Hepatocyte (in vitro differentiated cells): ENCODE measurements at regions not wholly inside any gene's neighbourhood (a gene's known extent, or its start where the extent isn't known, plus 50 kb on each side); places are given as distances from the start of the nearest gene placed in this dataset.

Experiments used
- DNase-seq: peaks from one replicate; pipeline ENCODE4 v3.0.0-alpha.2; 2016; ENCODE audit warnings: low spot score
- H2AFZ ChIP-seq: fragments of 200-600 bp; sonication (generic); 2 replicates; pipeline ENCODE4 v1.6.0; 2016; ENCODE audit warnings: antibody characterized with exemption, mild to moderate bottlenecking
- H3K27ac ChIP-seq: fragments of 200-600 bp; sonication (generic); 2 replicates; pipeline ENCODE4 v1.5.1; 2016; ENCODE audit warnings: mild to moderate bottlenecking
- H3K27me3 ChIP-seq: fragments of 200-600 bp; sonication (generic); 2 replicates; pipeline ENCODE4 v1.6.1; 2016
- H3K36me3 ChIP-seq: fragments of 200-600 bp; sonication (generic); replicated peaks from 2 replicates; pipeline ENCODE4 v1.5.1; 2016; ENCODE audit warnings: low read depth; ENCODE audit not compliant: insufficient read depth
- H3K4me1 ChIP-seq: fragments of 200-600 bp; sonication (generic); 2 replicates; pipeline ENCODE4 v1.5.1; 2016; ENCODE audit warnings: mild to moderate bottlenecking, moderate library complexity; ENCODE audit not compliant: insufficient read depth
- H3K4me2 ChIP-seq: fragments of 200-600 bp; sonication (generic); 2 replicates; pipeline ENCODE4 v1.6.0; 2016
- H3K4me3 ChIP-seq: fragments of 200-600 bp; sonication (generic); 2 replicates; pipeline ENCODE4 v1.5.1; 2016; ENCODE audit warnings: mild to moderate bottlenecking
- H3K79me2 ChIP-seq: fragments of 200-600 bp; sonication (generic); 2 replicates; pipeline ENCODE4 v1.6.0; 2017; ENCODE audit warnings: mild to moderate bottlenecking
- H3K9me2 ChIP-seq: fragments of 200-600 bp; sonication (generic); replicated peaks from 2 replicates; pipeline ENCODE4 v1.6.0; 2017; ENCODE audit warnings: mild to moderate bottlenecking; ENCODE audit not compliant: insufficient read depth
- H3K9me3 ChIP-seq: fragments of 200-600 bp; sonication (generic); 2 replicates; pipeline ENCODE4 v1.5.1; 2016; ENCODE audit warnings: low read depth, mild to moderate bottlenecking
- H4K20me1 ChIP-seq: fragments of 200-600 bp; sonication (generic); 2 replicates; pipeline ENCODE4 v1.6.0; 2016; ENCODE audit warnings: mild to moderate bottlenecking; ENCODE audit not compliant: insufficient read depth, poor library complexity, severe bottlenecking
- CTCF ChIP-seq: fragments of 200-600 bp; sonication (generic); IDR thresholded peaks from 2 replicates; pipeline ENCODE4 v1.5.1; 2016; ENCODE audit warnings: antibody characterized with exemption, mild to moderate bottlenecking; ENCODE audit not compliant: poor library complexity
- EZH2 ChIP-seq: fragments of 200-600 bp; sonication (generic); IDR thresholded peaks from 2 replicates; pipeline ENCODE4 v1.6.1; 2016; ENCODE audit warnings: antibody characterized with exemption, mild to moderate bottlenecking, borderline replicate concordance
- EZH2phosphoT487 ChIP-seq: fragments of 200-600 bp; sonication (generic); IDR thresholded peaks from one replicate; pipeline ENCODE4 v1.6.1; 2018; ENCODE audit warnings: antibody characterized with exemption, mild to moderate bottlenecking, low read depth, moderate library complexity; ENCODE audit not compliant: unreplicated experiment, severe bottlenecking
- WGBS: methylation state at CpG from one replicate; pipeline ENCODE4 v1.1.6; 2016; ENCODE audit warnings: low lambda C conversion rate; ENCODE audit errors: missing lambda C conversion rate; 5-methylcytosine and 5-hydroxymethylcytosine counted together

GRCh38 chr11:87739766-87740165, 435.5 kb downstream of the RAB38 start:
- Histone ChIP-seq H3K9me2 (no peaks in the 10 kb centered on the region), H3K27ac (no peak overlapping the region), H3K4me1 (no peaks in the 10 kb centered on the region), H3K9me3 (no peaks in the 10 kb centered on the region), H3K79me2 (no peaks in the 10 kb centered on the region), H3K36me3 (no peaks in the 10 kb centered on the region), H2AFZ (no peak overlapping the region), H4K20me1 (no peaks in the 10 kb centered on the region), H3K4me3 (no peak overlapping the region), H3K27me3 (no peaks in the 10 kb centered on the region), H3K4me2 (no peak overlapping the region)
- WGBS: 55% methylated on average over 1 of the region's 1 CpG
- DNase-seq: no peak
- no peak for TF ChIP-seq EZH2phosphoT487
- no peak for TF ChIP-seq EZH2
- no peak for TF ChIP-seq CTCF

DNA sequence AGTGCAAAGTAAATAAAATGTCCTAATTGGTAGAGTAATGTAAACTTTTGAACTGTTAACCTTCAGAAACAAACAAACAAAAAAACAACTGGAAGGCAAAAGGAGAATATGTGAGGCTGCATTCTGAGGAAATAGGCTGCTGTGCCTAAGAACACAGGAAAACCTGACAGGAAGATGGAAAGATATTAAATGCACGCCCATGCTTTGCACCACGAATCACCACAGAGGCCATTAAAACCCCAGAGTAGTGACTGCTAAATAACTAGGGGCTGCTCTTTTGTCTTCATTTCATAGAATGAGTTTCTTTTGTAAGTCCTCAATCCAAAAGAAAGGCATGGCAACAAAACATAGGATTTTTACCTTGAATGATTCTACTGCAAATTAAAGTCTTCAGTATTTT, 436.0 kb downstream of the RAB38 start:
- Histone ChIP-seq H3K36me3 (no peaks in the 10 kb centered on the region), H3K27me3 (no peaks in the 10 kb centered on the region), H3K9me3 (no peaks in the 10 kb centered on the region), H3K4me2 (no peak overlapping the region), H3K79me2 (no peaks in the 10 kb centered on the region), H4K20me1 (no peaks in the 10 kb centered on the region), H3K4me3 (no peak overlapping the region), H3K4me1 (no peaks in the 10 kb centered on the region), H3K9me2 (no peaks in the 10 kb centered on the region), H2AFZ (no peak overlapping the region), H3K27ac (no peak overlapping the region)
- no peak for DNase-seq
- TF ChIP-seq EZH2: no peak
- no peak for TF ChIP-seq CTCF
- TF ChIP-seq EZH2phosphoT487: no peak
- 53% methylated on average over 2 of the region's 2 CpGs for WGBS

DNA sequence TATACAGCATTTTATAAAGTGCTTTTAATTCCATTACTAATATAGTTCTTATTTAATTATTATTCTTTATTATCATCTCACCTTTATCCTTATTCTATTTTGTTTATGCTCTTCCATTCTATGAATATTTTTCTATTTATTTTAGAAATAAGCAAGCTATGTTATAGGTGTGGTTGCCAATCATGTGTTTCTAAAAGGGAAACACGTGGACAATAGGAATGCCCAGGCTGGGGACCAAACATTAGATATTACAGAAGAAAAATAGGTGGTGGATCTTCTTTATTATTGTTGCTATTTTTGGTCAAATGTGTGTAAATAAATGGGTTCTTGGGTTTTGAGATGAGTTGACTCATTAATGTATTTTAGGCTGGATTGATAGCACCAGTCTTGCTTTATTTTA, 438.3 kb downstream of the RAB38 start:
- TF ChIP-seq CTCF (no peak), EZH2phosphoT487 (no peak)
- Histone ChIP-seq H3K4me3 (no peak overlapping the region), H3K27me3 (no peaks in the 10 kb centered on the region), H3K9me3 (no peaks in the 10 kb centered on the region), H3K79me2 (no peaks in the 10 kb centered on the region), H2AFZ (no peak overlapping the region), H3K4me2 (no peak overlapping the region), H3K27ac (no peak overlapping the region), H3K9me2 (no peaks in the 10 kb centered on the region), H4K20me1 (no peaks in the 10 kb centered on the region), H3K36me3 (no peaks in the 10 kb centered on the region), H3K4me1 (no peaks in the 10 kb centered on the region)
- DNase-seq: no peak
- WGBS: 92% methylated on average over 1 of the region's 1 CpG

DNA sequence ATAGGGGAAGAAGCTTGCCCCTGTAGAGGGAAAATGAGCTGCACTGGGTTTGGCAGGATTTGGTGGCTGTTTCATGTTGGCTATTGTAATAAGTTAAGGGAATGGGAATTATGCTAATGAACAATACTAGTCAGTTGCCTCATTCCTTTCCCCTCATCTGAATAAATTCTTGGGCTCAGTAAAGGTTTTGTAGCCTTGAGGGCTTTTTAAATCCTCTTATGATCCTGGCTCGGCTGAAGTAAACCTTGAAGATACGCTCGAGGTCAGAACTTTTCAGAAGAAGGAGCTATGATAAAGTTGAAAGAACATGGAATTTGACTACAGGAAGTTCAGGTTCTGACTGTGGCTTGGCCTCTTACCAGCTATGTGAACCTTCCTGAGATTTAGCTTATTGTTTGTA, 448.7 kb downstream of the RAB38 start:
- H3K9me2 ChIP-seq: no peaks in the 10 kb centered on the region
- no peak for DNase-seq
- TF ChIP-seq EZH2phosphoT487 (no peak), CTCF (no peak), EZH2 (no peak)
- H3K4me2 ChIP-seq: no peak overlapping the region
- no peaks in the 10 kb centered on the region for H3K4me1 ChIP-seq
- no peak overlapping the region for H2AFZ ChIP-seq
- H3K4me3 ChIP-seq: no peak overlapping the region
- 76% methylated on average over 3 of the region's 3 CpGs for WGBS
- no peak overlapping the region for H3K27ac ChIP-seq
- no peaks in the 10 kb centered on the region for H4K20me1 ChIP-seq
- no peaks in the 10 kb centered on the region for H3K36me3 ChIP-seq
- no peaks in the 10 kb centered on the region for H3K9me3 ChIP-seq
- no peaks in the 10 kb centered on the region for H3K79me2 ChIP-seq
- no peaks in the 10 kb centered on the region for H3K27me3 ChIP-seq
